EH (cell line): ENCODE measurements at regions not wholly inside any gene's neighbourhood (a gene's known extent, or its start where the extent isn't known, plus 50 kb on each side); places are given as distances from the start of the nearest gene placed in this dataset.
"Not testable (repeated sequence)": the region's sequence is repeated elsewhere in the genome, so short reads cannot be mapped to it uniquely, and the experiment has no call there.

Experiments
- DNase-seq: peaks from one replicate; pipeline ENCODE4 v3.0.0-alpha.2; 2015; ENCODE audit warnings: low read depth

GRCh38 chr3:25844891-25845290 is 55.0 kb downstream of the OXSM start:
- DNase-seq = no peak

GRCh38 chr3:25846282-25846681 is 56.4 kb downstream of the OXSM start:
- DNase-seq = no peak

- DNase-seq = no peak
Observed at GRCh38 chr3:25849091-25849490, 59.2 kb downstream of the OXSM start.

GRCh38 chr3:25849641-25850385 is 59.9 kb downstream of the OXSM start:
- DNase-seq = peak; percentile 33

- DNase-seq = not testable (repeated sequence)
Observed at GRCh38 chr3:25851693-25852259, 61.9 kb downstream of the OXSM start.

GRCh38 chr3:25854214-25854613 is 64.3 kb downstream of the OXSM start:
- DNase-seq = peak; percentile 53

GRCh38 chr3:25854635-25855034 is 64.7 kb downstream of the OXSM start:
- peak; percentile 81 for DNase-seq

- peak; percentile 1 for DNase-seq
Observed at GRCh38 chr3:25855266-25855784, 65.4 kb downstream of the OXSM start.

- DNase-seq = peak; percentile 61
Observed at GRCh38 chr3:25856902-25857518, 67.1 kb downstream of the OXSM start.

- no peak for DNase-seq
Observed at GRCh38 chr3:25861566-25861965, 71.7 kb downstream of the OXSM start.

GRCh38 chr3:25863011-25863415 is 73.1 kb downstream of the OXSM start:
- no peak for DNase-seq

GRCh38 chr3:25863416-25863959 is 73.6 kb downstream of the OXSM start:
- no peak for DNase-seq

- DNase-seq = peak; percentile 15
Observed at GRCh38 chr3:25870452-25870851, 80.6 kb downstream of the OXSM start.

- no peak for DNase-seq
Observed at GRCh38 chr3:25872200-25872877, 82.4 kb downstream of the OXSM start.

GRCh38 chr3:25883492-25883891 is 93.6 kb downstream of the OXSM start:
- DNase-seq = no peak

GRCh38 chr3:25884981-25885380 is 95.1 kb downstream of the OXSM start:
- DNase-seq = no peak

- DNase-seq = peak; percentile 31
Observed at GRCh38 chr3:25885544-25885943, 95.7 kb downstream of the OXSM start.

- no peak for DNase-seq
Observed at GRCh38 chr3:25887907-25888306, 98.0 kb downstream of the OXSM start.

GRCh38 chr3:25888892-25889524 is 99.1 kb downstream of the OXSM start:
- no peak for DNase-seq

- no peak for DNase-seq
Observed at GRCh38 chr3:25889525-25889917, 99.6 kb downstream of the OXSM start.

GRCh38 chr3:25894101-25894500 is 104.2 kb downstream of the OXSM start:
- DNase-seq = peak; percentile 21

- peak; percentile 3 for DNase-seq
Observed at GRCh38 chr3:25895031-25895430, 105.1 kb downstream of the OXSM start.
